GM12891 (cell line): ENCODE measurements at regions not wholly inside any gene's neighbourhood (a gene's known extent, or its start where the extent isn't known, plus 50 kb on each side); places are given as distances from the start of the nearest gene placed in this dataset.
"Not testable (repeated sequence)": the region's sequence is repeated elsewhere in the genome, so short reads cannot be mapped to it uniquely, and the experiment has no call there.

Experiments
- DNase-seq: peaks from one replicate; pipeline ENCODE4 v3.0.0; 2011; ENCODE audit warnings: low spot score; ENCODE audit not compliant: insufficient read length
- FAIRE-seq: peaks from 2 replicates; lab custom pipeline; 2011; peaks lifted over from hg19 to GRCh38; lab: Jason Lieb, UNC
- PAX5 ChIP-seq: IDR thresholded peaks from 2 replicates; pipeline ENCODE4 v1.6.1; 2011; ENCODE audit warnings: low read length, moderate library complexity, mild to moderate bottlenecking; ENCODE audit not compliant: insufficient read depth, severe bottlenecking
- POLR2A ChIP-seq: IDR thresholded peaks from 2 replicates; pipeline ENCODE4 v1.6.1; 2011; ENCODE audit warnings: low read depth, low read length, control low read depth
- POLR2AphosphoS5 ChIP-seq: IDR thresholded peaks from 2 replicates; pipeline ENCODE4 v1.6.1; 2011; ENCODE audit warnings: low read depth, low read length, control low read depth
- POU2F2 ChIP-seq: IDR thresholded peaks from 2 replicates; pipeline ENCODE4 v1.6.1; 2011; ENCODE audit warnings: low read depth, mild to moderate bottlenecking, control low read depth, low read length, moderate library complexity
- SPI1 ChIP-seq: IDR thresholded peaks from 2 replicates; pipeline ENCODE4 v1.6.1; 2011; ENCODE audit warnings: low read depth, low read length, control low read depth
- TAF1 ChIP-seq: IDR thresholded peaks from 2 replicates; pipeline ENCODE4 v1.6.1; 2011; ENCODE audit warnings: low read depth, low read length, control low read depth

- no peak for FAIRE-seq
- no peak for DNase-seq
- no peak for TF ChIP-seq TAF1
- TF ChIP-seq SPI1, result no peak
- no peak for TF ChIP-seq PAX5
- no peak for TF ChIP-seq POLR2A
- no peak for TF ChIP-seq POLR2AphosphoS5
- no peak for TF ChIP-seq POU2F2
Measured at GRCh38 chr4:123023647-123024046, 101.2 kb upstream of the NUDT6 start.

- TF ChIP-seq POLR2AphosphoS5 (no peak), POLR2A (no peak), POU2F2 (no peak), PAX5 (no peak), SPI1 (no peak), TAF1 (no peak)
- DNase-seq, result no peak
- no peak for FAIRE-seq
Measured at GRCh38 chr4:123024710-123025109, 102.3 kb upstream of the NUDT6 start.

DNA sequence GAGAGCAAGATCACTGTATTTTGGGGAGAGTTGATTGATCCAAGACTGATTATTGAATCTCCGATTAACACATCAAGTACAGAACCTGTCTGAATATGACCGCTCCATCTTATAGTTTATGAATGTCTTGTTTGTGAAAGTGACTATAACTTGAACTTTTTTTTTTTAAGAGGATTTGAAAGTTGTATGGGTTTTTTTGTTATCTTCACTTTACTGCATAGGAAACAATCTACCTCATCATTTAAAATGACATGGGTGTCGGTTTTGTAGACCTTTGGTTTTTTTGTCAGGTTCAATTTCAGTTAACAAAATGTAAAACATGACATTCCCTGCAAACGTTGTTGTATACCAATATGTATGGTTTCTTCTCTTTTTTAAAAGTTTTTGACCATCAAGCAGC is 103.0 kb upstream of the NUDT6 start:
- no peak for FAIRE-seq
- no peak for DNase-seq
- TF ChIP-seq POLR2AphosphoS5, result no peak
- TF ChIP-seq POLR2A, result no peak
- TF ChIP-seq SPI1, result no peak
- no peak for TF ChIP-seq PAX5
- TF ChIP-seq TAF1, result no peak
- TF ChIP-seq POU2F2, result no peak

GRCh38 chr4:123026015-123026414 is 103.6 kb upstream of the NUDT6 start:
- not testable (repeated sequence) for DNase-seq, FAIRE-seq

DNA sequence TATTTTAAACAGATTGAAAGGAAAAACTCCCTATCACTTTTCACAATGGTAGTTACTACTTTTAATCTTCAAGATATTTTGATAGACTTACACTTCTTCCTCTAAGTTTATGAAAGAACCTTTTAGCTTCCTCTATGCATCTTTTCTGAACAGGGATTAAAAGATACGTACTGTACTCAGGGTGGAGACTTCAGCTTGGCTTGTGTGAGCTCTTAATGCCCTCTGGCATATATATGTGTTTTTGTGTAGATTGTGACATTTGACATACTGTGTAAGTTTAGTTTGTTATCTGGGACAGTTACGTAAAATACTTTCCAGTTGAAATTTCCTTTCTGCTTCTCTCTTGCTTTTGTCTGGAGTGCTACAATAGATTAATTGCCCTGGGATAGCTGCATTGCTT is 109.3 kb upstream of the NUDT6 start:
- DNase-seq, result no peak
- FAIRE-seq, result no peak
- TF ChIP-seq PAX5 (no peak), POLR2AphosphoS5 (no peak), SPI1 (no peak), TAF1 (no peak), POLR2A (no peak), POU2F2 (no peak)

DNA sequence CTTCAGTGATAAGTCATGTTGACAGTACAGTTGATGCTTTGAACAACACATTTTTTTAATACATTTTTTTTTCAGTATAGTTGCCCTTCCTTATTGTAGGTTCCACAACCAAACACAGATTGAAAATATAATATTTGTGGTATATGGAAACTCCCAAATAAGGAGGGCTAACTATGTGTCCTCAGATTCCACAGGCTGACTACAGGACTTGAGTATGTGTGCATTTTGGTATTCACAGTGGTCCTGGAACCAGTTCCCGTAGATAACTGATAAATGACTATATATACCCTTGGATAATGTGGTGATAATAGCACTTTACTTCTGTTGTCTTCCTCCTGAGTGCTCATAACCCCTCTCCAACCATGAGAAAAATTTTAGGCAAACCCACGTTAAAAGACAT is 111.6 kb upstream of the NUDT6 start:
- TF ChIP-seq POLR2AphosphoS5, result no peak
- no peak for TF ChIP-seq TAF1
- no peak for TF ChIP-seq POU2F2
- TF ChIP-seq POLR2A, result no peak
- no peak for TF ChIP-seq SPI1
- TF ChIP-seq PAX5, result no peak
- no peak for DNase-seq
- no peak for FAIRE-seq

GRCh38 chr4:123035239-123035638 is 112.8 kb upstream of the NUDT6 start:
- TF ChIP-seq POU2F2, result no peak
- TF ChIP-seq POLR2A, result no peak
- no peak for TF ChIP-seq POLR2AphosphoS5
- no peak for TF ChIP-seq TAF1
- no peak for TF ChIP-seq PAX5
- no peak for TF ChIP-seq SPI1
- DNase-seq (no peak), FAIRE-seq (no peak)

DNA sequence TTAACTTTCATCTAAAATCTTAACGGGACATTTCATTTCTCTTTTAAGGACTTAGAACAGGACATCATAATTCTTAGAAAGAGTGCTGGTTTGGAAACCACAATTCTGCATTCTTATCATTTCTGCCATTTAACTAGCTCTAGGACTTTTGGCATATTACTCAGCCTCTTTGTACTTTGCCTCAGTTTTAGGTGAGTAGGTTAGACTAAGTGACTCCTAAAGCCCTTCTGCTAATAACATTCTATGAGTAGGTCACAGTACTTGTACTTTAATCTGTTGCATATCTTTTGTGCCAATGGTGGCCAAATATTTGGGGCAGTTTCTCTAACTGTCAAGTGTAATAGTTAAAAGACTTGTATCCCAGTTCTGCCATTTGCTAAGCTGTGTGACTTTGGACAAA is 115.4 kb upstream of the NUDT6 start:
- peak; percentile 71 for FAIRE-seq
- DNase-seq, result no peak
- TF ChIP-seq POLR2A, result no peak
- TF ChIP-seq TAF1, result no peak
- TF ChIP-seq POLR2AphosphoS5, result no peak
- TF ChIP-seq SPI1, result no peak
- TF ChIP-seq POU2F2, result no peak
- no peak for TF ChIP-seq PAX5

- TF ChIP-seq POLR2A (no peak), TAF1 (no peak), SPI1 (no peak), POU2F2 (no peak), PAX5 (no peak), POLR2AphosphoS5 (no peak)
- DNase-seq, result no peak
- no peak for FAIRE-seq
Measured at GRCh38 chr4:123042095-123042494, 119.7 kb upstream of the NUDT6 start.

DNA sequence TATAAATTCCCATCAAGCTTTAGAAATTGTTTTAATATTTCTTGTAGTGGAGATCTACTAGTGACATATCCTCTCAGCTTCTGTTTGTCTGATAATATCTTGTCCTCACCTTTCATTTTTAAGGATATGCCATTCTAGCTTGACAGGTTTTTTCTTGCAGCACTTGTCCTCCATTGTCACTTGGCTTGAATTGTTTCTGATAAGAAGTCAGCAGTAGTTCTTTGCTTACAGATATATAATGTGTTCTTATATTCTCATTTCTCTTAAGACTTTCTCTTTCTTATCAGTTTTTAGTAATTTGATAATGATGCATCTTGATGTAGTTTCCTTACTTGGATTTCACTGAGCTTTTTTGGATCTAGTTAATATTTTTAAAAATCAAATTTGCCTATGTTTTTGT is 120.6 kb upstream of the NUDT6 start:
- DNase-seq (no peak), FAIRE-seq (no peak)
- TF ChIP-seq POLR2AphosphoS5 (no peak), POLR2A (no peak), TAF1 (no peak), PAX5 (no peak), POU2F2 (no peak), SPI1 (no peak)

DNA sequence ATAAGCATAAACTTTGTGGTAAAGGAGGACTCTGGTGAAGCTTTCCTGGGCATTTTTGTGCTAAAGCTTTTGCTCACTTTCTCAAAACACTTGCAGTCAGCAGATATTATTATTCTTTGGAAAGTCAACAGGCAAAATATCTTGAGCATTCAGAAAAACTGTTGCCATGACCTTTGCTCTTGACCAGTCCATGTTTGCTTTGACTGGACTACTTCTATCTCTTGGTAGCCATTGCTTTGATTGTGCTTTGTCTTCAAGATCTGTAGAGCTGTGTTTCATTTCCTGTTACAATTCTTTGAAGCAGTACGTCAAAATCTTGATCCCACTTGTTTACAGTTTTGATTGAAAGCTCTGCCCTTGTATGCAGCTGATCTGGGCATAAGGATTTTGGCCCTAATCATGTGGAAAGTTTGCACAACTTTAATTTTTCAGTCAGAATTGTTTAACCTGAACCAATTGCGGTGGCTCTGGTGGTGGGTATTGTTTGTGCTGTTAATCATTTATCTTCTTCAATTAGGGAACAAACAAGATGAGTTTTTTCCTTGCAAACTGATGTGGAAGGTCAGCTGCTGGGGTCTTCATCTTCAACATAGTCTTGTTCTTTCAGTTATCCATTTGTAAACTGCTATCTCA is 121.5 kb upstream of the NUDT6 start:
- TF ChIP-seq POLR2A, result no peak
- TF ChIP-seq TAF1, result no peak
- TF ChIP-seq PAX5, result no peak
- no peak for TF ChIP-seq POLR2AphosphoS5
- no peak for TF ChIP-seq SPI1
- TF ChIP-seq POU2F2, result no peak
- DNase-seq, result no peak
- no peak for FAIRE-seq
